ENCODE measurements at regions not wholly inside any gene's neighbourhood (a gene's known extent, or its start where the extent isn't known, plus 50 kb on each side); places are given as distances from the start of the nearest gene placed in this dataset.

DNA sequence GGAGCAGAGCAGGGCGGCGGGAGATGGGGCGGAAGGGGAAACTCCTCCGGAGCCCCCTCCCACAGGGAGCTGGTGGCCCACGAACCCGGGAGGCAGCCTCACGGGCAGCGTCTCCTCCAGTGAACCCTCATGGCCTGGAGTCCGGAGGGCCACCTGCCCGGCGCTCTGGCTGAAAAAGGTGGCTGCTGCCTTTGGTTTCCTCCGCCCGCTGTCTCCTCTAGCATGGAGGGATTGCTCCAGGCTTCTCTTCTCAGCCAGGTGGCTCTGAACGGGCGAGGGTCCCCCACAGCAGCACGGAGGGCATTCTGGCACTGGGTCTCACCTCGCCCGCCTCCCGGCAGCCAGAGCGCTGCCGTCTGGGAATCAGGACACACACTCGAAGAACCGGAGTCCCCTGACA is 177.3 kb upstream of the PFKP start:
- Histone ChIP-seq H2BK15ac (ENCODE audit: low read depth, low read length) (no peak overlapping the region), H3K14ac (replicated peaks; ENCODE audit: low read depth, low read length) (no peak overlapping the region), H4K8ac (ENCODE audit: low read depth in 2 of 2, low read length in 2 of 2) (no peak overlapping the region), H3K36me3 (ENCODE audit: control insufficient read depth, insufficient read depth, low read length) (no peaks in the 10 kb centered on the region), H2AK5ac (ENCODE audit: low read depth, low read length) (no peak overlapping the region), H3K27ac (ENCODE audit: insufficient read depth, low read length) (no peak overlapping the region), H4K5ac (ENCODE audit: low read depth, low read length) (no peak overlapping the region), H2AFZ (replicated peaks; ENCODE audit: low read length, poor library complexity) (no peak overlapping the region), H3K23ac (ENCODE audit: low read depth, low read length) (no peak overlapping the region), H3K4ac (ENCODE audit: low read depth, low read length) (no peak overlapping the region), H2BK120ac (ENCODE audit: low read depth, low read length) (no peak overlapping the region), H2BK5ac (ENCODE audit: low read depth, low read length, poor library complexity, severe bottlenecking) (no peak overlapping the region), H3K56ac (ENCODE audit: extremely low read depth, insufficient read depth, low read length) (no peak overlapping the region), H4K91ac (ENCODE audit: insufficient read depth, low read depth, low read length) (no peak overlapping the region), H3K9ac (ENCODE audit: low read depth, low read length) (no peak overlapping the region), H3K18ac (ENCODE audit: low read depth, low read length) (no peak overlapping the region), H3K4me2 (ENCODE audit: low read depth, low read length) (no peak overlapping the region), H2AK9ac (replicated peaks; ENCODE audit: low read depth, low read length, poor library complexity) (no peak overlapping the region), H3K79me1 (ENCODE audit: low read depth in 1 of 2, low read length in 2 of 2) (no peaks in the 10 kb centered on the region), H3K4me1 (ENCODE audit: control insufficient read depth, insufficient read depth, low read length) (no peaks in the 10 kb centered on the region), H3K9me1 (ENCODE audit: insufficient read depth, low read length) (no peaks in the 10 kb centered on the region), H2BK20ac (ENCODE audit: low read depth, low read length) (no peak overlapping the region), H3K9me3 (ENCODE audit: control insufficient read depth, insufficient read depth, low read length) (no peaks in the 10 kb centered on the region), H3K27me3 (ENCODE audit: control insufficient read depth, insufficient read depth, low read length) (no peaks in the 10 kb centered on the region), H4K20me1 (ENCODE audit: insufficient read depth, low read length) (no peaks in the 10 kb centered on the region), H3K4me3 (ENCODE audit: insufficient read depth, low read depth, low read length) (no peak overlapping the region)
- in situ Hi-C loops (cut with MboI; ENCODE audit: low sequenced_read_pairs): no loop called here
- intact Hi-C loops (cut with micrococcal nuclease): no loop called here
- no peak for ATAC-seq (ENCODE audit: low read depth)
- CTCF ChIA-PET: no interaction called here
- POLR2A ChIA-PET (ENCODE audit: unreplicated experiment): no interaction called here
- TF ChIP-seq, protein P1, sequence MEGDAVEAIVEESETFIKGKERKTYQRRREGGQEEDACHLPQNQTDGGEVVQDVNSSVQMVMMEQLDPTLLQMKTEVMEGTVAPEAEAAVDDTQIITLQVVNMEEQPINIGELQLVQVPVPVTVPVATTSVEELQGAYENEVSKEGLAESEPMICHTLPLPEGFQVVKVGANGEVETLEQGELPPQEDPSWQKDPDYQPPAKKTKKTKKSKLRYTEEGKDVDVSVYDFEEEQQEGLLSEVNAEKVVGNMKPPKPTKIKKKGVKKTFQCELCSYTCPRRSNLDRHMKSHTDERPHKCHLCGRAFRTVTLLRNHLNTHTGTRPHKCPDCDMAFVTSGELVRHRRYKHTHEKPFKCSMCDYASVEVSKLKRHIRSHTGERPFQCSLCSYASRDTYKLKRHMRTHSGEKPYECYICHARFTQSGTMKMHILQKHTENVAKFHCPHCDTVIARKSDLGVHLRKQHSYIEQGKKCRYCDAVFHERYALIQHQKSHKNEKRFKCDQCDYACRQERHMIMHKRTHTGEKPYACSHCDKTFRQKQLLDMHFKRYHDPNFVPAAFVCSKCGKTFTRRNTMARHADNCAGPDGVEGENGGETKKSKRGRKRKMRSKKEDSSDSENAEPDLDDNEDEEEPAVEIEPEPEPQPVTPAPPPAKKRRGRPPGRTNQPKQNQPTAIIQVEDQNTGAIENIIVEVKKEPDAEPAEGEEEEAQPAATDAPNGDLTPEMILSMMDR (conservative IDR thresholded peaks at IDR 0.05; ENCODE audit: low read depth, low read length): no peak
- no peak for TF ChIP-seq CEBPB (IDR thresholded peaks at IDR 0.05; ENCODE audit: low read depth, low read length)
- WGBS, 2 experiments (ENCODE audit: extremely low coverage in 2 of 2, insufficient read length in 1 of 2): 95% methylated on average over 4 of the region's 23 CpGs; no CpG with 5 or more reads in 1 of the 2 experiments
- dilution Hi-C loops (cut with HindIII; ENCODE audit: low sequenced_read_pairs, unreplicated experiment): no loop called here
- BruUV-seq (replicated peaks): no TSS peak
- DNase-seq: no peak
